IPS-18c (cell line): ENCODE measurements at regions not wholly inside any gene's neighbourhood (a gene's known extent, or its start where the extent isn't known, plus 50 kb on each side); places are given as distances from the start of the nearest gene placed in this dataset.
"Not testable (repeated sequence)": the region's sequence is repeated elsewhere in the genome, so short reads cannot be mapped to it uniquely, and the experiment has no call there.

ENCODE experiments used
- H3K4me3 ChIP-seq: 2 replicates; pipeline ENCODE4 v1.7.0; 2013; ENCODE audit warnings: low read depth, mild to moderate bottlenecking, low read length, moderate library complexity; ENCODE audit not compliant: insufficient read depth
- H3K9me3 ChIP-seq: one replicate; pipeline ENCODE4 v1.6.1; 2013; ENCODE audit warnings: mild to moderate bottlenecking, low read length, moderate library complexity; ENCODE audit not compliant: control insufficient read depth, insufficient read depth

DNA sequence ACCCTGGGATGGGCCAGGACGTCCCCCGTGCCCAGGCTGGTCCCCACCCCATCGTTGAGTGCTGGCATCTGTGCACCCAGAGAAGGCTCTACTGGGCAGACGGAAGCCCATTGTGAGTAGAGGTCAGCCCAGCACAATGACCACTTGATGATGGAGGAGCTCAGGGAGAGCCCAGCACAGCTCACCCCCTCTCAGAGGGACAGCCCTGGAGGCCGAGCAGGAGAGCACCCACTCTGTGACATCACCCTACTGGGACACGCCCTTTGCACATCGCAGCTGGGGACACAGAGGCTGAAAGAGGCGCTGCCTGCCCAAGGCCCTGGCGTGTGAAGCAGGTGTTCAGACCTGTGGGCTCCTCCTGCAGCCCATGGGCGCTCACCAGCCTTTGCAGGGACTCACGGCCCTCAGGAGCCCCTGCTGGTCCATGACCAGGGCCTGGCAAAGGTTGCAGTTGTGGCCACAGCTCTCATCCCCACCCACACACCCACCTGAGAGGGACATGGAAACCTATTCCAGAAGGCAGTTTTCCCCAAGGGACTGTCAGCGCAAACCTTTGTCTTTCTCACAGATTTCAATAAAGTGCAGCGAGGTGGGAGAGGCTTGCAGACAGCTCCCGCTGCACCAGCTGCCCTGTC lies 67.2 kb upstream of the PPP2R2D start:
- H3K4me3 ChIP-seq: no peak overlapping the region
- H3K9me3 ChIP-seq: no peaks in the 10 kb centered on the region

DNA sequence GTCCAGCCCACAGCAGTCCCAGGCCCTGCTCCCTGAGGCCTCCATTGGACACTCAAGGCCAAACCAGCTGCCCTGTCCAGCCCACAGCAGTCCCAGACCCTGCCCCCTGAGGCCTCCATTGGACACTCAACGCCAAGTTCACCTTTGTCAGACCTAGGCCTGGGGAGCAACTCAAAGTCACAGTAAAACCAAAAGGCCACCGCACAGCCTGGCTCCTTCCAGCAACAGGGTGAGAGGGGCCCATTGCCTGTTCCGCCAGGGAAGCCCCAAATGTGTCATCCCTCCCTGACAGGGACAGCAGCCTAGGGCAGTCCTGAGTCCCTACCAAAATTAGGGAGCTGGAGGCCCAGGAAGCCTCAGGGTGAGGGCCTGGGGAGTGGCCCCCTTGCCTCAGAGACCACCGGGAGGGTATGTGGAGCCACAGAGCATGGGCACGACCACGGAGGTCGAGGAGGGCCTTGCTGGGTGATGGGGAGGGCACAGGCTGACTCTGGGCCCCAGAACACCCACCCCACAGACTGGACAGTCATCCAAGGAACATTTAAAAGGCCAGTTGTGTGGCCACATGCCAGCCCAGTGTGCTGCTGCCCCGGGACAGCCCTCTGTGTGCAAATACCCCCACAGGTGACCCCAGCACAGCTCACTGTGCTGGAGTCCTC lies 66.5 kb upstream of the PPP2R2D start:
- H3K9me3 ChIP-seq: no peaks in the 10 kb centered on the region
- no peak overlapping the region for H3K4me3 ChIP-seq

GRCh38 chr10:131838966-131839742 lies 61.7 kb upstream of the PPP2R2D start:
- peaks cover 4% of the 10 kb centered on the region for H3K9me3 ChIP-seq

DNA sequence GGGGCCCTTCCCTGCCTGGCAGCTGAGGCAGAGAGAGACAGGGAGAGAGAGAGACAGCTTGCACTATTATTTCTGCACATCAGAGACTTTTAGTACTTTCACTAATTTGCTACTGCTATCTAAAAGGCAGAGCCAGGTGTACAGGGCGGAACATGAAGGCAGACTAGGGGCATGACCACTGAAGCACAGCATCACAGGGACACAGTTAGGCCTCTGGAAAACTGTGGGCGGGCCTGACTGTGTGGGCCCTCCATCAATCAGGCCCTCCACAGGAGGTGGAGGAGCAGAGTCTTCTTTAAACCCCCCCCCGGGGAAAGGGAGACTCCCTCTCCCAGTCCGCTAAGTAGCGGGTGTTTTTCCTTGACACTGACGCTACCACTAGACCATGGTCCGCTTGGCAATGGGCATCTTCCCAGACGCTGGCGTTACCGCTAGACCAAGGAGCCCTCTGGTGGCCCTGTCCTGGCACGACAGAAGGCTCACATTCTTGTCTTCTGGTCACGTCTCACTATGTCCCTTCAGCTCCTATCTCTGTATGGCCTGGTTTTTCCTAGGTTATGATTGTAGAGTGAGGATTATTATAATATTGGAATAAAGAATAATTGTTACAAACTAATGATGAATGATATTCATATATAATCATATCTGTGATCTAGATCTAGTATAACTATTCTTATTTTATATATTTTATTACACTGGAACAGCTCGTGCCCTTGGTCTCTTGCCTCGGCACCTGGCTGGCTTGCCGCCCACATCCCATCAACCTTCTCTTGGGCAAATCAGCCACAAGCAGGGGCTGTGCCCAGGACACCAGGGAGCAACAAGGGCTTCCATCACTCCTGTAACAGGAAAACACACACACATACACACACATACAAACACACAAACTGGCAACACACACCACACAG lies 60.7 kb upstream of the PPP2R2D start:
- H3K9me3 ChIP-seq, H3K4me3 ChIP-seq: not testable (repeated sequence)

More at GRCh38 chr10:131838966-131839742, 61.7 kb upstream of the PPP2R2D start:
- no peak overlapping the region for H3K4me3 ChIP-seq

- no peak overlapping the region for H3K4me3 ChIP-seq
- peaks cover 4% of the 10 kb centered on the region for H3K9me3 ChIP-seq
Measured at GRCh38 chr10:131840788-131841118, 60.1 kb upstream of the PPP2R2D start.

GRCh38 chr10:131841131-131841660 lies 59.6 kb upstream of the PPP2R2D start:
- no peak overlapping the region for H3K4me3 ChIP-seq
- H3K9me3 ChIP-seq: peaks cover 4% of the 10 kb centered on the region

- no peak overlapping the region for H3K4me3 ChIP-seq
- peaks cover 4% of the 10 kb centered on the region for H3K9me3 ChIP-seq
Measured at GRCh38 chr10:131841661-131842139, 59.1 kb upstream of the PPP2R2D start.

DNA sequence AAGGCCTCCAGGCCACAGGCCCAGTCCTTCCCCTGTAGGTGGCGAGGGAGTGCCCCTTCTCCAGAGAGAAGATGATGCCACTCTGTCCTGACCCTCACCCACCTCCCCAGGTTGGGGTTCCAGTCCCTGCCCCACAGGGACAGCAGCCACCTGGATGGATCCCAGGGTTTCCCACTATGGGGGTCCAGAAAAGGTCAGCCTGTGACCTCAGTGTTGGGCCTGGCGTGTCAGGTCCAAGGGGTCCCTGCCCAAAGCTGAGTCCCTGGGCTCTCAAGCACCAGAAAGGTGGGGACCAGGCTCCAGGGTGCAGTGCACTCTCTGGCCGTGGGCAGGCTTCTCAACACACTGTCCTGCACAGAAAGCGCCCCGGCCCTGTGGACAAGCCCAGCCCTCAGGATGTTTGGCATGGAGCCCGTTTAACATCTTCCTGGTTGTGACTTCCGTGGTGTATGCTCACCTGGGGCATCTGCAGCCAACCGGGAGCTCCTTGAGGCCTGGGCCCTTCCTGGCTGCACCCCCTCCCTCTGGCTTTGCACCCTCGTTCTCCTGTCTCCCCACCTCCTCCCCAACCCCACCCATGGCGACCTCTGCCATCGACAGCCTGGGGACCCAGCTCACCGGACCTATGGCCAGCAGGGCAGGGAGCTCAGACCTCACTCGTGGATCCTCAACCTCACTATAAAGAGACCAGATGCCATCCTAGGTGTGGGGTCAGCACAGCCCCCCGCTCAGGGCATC lies 58.3 kb upstream of the PPP2R2D start:
- H3K9me3 ChIP-seq: peaks cover 4% of the 10 kb centered on the region

GRCh38 chr10:131843089-131843595 lies 57.7 kb upstream of the PPP2R2D start:
- Histone ChIP-seq H3K4me3 (no peak overlapping the region), H3K9me3 (peaks cover 4% of the 10 kb centered on the region)

More for the DNA sequence above, 58.3 kb upstream of the PPP2R2D start:
- H3K4me3 ChIP-seq: no peak overlapping the region

- Histone ChIP-seq H3K9me3 (peaks cover 4% of the 10 kb centered on the region), H3K4me3 (no peak overlapping the region)
Measured at GRCh38 chr10:131843881-131844284, 56.9 kb upstream of the PPP2R2D start.

DNA sequence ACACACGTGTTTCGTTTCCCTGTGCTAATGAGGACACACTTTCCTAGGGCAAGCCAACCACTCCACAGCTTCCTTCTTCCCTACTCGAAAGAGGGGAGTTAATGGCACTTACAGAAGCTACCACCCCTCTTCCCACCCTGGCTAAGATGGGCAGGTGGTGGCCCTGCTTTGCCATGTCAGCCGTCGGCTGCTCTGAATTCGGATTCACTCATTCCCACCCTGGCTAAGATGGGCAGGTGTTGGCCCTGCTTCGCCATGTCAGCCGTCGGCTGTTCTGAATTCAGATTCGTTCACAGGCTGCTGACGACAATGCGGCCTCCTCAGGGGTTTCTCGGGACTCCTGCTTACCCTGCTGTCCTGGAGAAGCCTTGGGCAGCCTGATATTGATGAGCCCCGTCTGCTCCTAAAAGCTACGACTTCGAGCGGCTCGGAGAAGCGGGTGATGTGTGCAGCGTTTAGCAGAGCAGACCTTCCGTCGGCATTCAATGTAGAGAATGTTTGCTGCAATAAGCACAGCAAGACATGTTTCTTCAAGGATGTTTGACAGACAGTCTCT lies 56.2 kb upstream of the PPP2R2D start:
- no peak overlapping the region for H3K4me3 ChIP-seq
- H3K9me3 ChIP-seq: peaks cover 4% of the 10 kb centered on the region

DNA sequence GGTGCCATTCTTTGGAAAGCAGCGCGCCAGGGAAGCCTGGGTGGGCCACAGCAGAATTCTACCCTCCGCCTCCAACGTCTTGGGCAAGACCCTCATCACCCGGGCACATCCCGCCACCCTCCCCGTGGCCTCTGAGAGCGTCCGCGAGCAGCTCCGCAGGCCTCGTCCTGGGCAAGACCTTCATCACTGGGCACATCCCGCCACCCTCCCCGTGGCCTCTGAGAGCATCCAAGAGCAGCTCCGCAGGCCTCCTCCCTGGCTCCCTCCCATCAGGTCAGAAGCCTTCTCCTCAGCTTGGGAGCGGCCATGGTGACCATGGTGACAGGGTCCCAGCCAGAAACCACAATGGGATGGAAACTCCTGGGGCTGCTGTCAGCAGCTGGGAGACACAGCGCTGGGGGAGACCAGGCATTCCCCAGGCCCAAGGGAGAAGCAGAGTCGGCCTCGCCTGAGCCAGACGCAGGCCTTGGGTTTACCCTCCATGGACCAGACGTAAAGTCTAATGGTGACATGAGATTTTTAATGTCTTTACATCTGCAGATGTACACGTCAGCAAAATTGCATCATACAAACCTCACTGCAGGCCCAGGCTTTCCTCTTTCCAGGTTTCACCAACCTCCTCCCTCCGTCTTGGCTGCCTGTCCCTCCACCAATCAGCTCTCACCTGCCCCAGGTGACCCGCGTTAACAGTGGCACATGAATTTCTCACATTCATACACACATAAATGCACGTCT lies 55.1 kb upstream of the PPP2R2D start:
- H3K4me3 ChIP-seq: no peak overlapping the region
- H3K9me3 ChIP-seq: no peaks in the 10 kb centered on the region

- H3K9me3 ChIP-seq: no peaks in the 10 kb centered on the region
Measured at GRCh38 chr10:131846240-131847101, 54.3 kb upstream of the PPP2R2D start.

GRCh38 chr10:131847241-131847783 lies 53.5 kb upstream of the PPP2R2D start:
- Histone ChIP-seq H3K4me3 (no peak overlapping the region), H3K9me3 (no peaks in the 10 kb centered on the region)

More at GRCh38 chr10:131846240-131847101, 54.3 kb upstream of the PPP2R2D start:
- H3K4me3 ChIP-seq: no peak overlapping the region
